GM12878 (cell line): ENCODE measurements at regions not wholly inside any gene's neighbourhood (a gene's known extent, or its start where the extent isn't known, plus 50 kb on each side); places are given as distances from the start of the nearest gene placed in this dataset.

Experiments
- ATAC-seq: fragments of 200-7000 bp; cut with Tn5 transposase; 3 replicates; pipeline ENCODE4 v1.9.1; 2020; ENCODE audit warnings: mild to moderate bottlenecking, moderate library complexity
- BruUV-seq: library from RNA; stranded (reverse); fragments of 400-500 nt; replicated peaks from 2 replicates; lab custom pipeline; 2021; lab: Mats Ljungman, UMichigan
- CTCF ChIA-PET: fragments of 300-600 bp; sonication (Branson Sonifier 250); formaldehyde crosslinking; extraction: SDS; loops from one replicate; lab custom pipeline; 2021; ENCODE audit warnings: inconsistent platforms; lab: Yijun Ruan, JAX
- POLR2A ChIA-PET: fragments of 350-600 bp; formaldehyde crosslinking; extraction: SDS; loops from one replicate; lab custom pipeline; 2021; ENCODE audit warnings: inconsistent platforms; lab: Charles Lee
- RAD21 ChIA-PET: fragments of 300-600 bp; sonication (Branson Sonifier 250); formaldehyde crosslinking; loops from one replicate; lab custom pipeline; 2023; ENCODE audit warnings: antibody characterized with exemption; ENCODE audit not compliant: unreplicated experiment; lab: Charles Lee
- SMC1A ChIA-PET: fragments of 300-600 bp; sonication (Branson Sonifier 250); formaldehyde crosslinking; loops from one replicate; lab custom pipeline; 2023; ENCODE audit not compliant: unreplicated experiment, uncharacterized antibody; lab: Charles Lee
- DNase-seq: peaks from one replicate; pipeline ENCODE4 v3.0.0-alpha.2; 2011; ENCODE audit warnings: low read depth, low spot score
- FAIRE-seq: peaks from 3 replicates; lab custom pipeline; 2011; peaks lifted over from hg19 to GRCh38; lab: Jason Lieb, UNC
- H2AFZ ChIP-seq: 2 replicates; pipeline ENCODE4 v1.6.0; 2011; ENCODE audit warnings: low read depth, low read length, control low read depth; ENCODE audit not compliant: control insufficient read depth
- H3K27ac ChIP-seq: 2 replicates; pipeline ENCODE4 v1.5.1; 2011; ENCODE audit warnings: control low read depth; ENCODE audit not compliant: control insufficient read depth, insufficient read depth
- H3K27me3 ChIP-seq, 2 experiments: replicated peaks in 1 of 2; 2 replicates each; pipeline versions ENCODE4 v1.6.0 to v1.6.1; 2011; ENCODE audit warnings: low read length in 1 of 2; ENCODE audit not compliant: control insufficient read depth in 2 of 2, insufficient read depth in 2 of 2
- H3K36me3 ChIP-seq, 2 experiments: 2 replicates each; pipeline ENCODE4 v1.5.1; 2011; ENCODE audit warnings: low read length in 1 of 2; ENCODE audit not compliant: control insufficient read depth in 2 of 2, insufficient read depth in 2 of 2
- H3K4me1 ChIP-seq: 2 replicates; pipeline ENCODE4 v1.6.1; 2011; ENCODE audit warnings: mild to moderate bottlenecking, low read length, moderate library complexity, mixed read lengths; ENCODE audit not compliant: control insufficient read depth, insufficient read depth
- H3K4me2 ChIP-seq: 2 replicates; pipeline ENCODE4 v1.6.0; 2011; ENCODE audit warnings: control low read depth; ENCODE audit not compliant: control insufficient read depth, insufficient read depth
- H3K4me3 ChIP-seq: fragments of 200-600 bp; sonication (generic); 2 replicates; pipeline ENCODE4 v1.5.1; 2016
- H3K79me2 ChIP-seq: 2 replicates; pipeline ENCODE4 v1.6.0; 2011; ENCODE audit warnings: low read length; ENCODE audit not compliant: control insufficient read depth, insufficient read depth
- H3K9ac ChIP-seq: 2 replicates; pipeline ENCODE4 v1.8.0; 2011; ENCODE audit warnings: low read length, control low read depth, mixed read lengths; ENCODE audit not compliant: control insufficient read depth, insufficient read depth
- H3K9me3 ChIP-seq: replicated peaks from 3 replicates; pipeline ENCODE4 v1.5.1; 2011; ENCODE audit warnings: mild to moderate bottlenecking, low read length; ENCODE audit not compliant: control insufficient read depth, insufficient read depth
- H4K20me1 ChIP-seq: 2 replicates; pipeline ENCODE4 v1.6.0; 2011; ENCODE audit not compliant: control insufficient read depth, insufficient read depth
- ASH2L ChIP-seq: fragments of 300-600, 200-600 bp; sonication (generic); IDR thresholded peaks from 2 replicates; pipeline ENCODE4 v1.6.1; 2017; ENCODE audit warnings: low read depth, mild to moderate bottlenecking, borderline replicate concordance
- EZH2 ChIP-seq: IDR thresholded peaks from 2 replicates; pipeline ENCODE4 v1.6.1; 2012; ENCODE audit warnings: low read depth, mild to moderate bottlenecking, control low read depth, inconsistent platforms, low read length, borderline replicate concordance; ENCODE audit not compliant: control insufficient read depth
- HCFC1 ChIP-seq: fragments of 150-350 bp; IDR thresholded peaks from 2 replicates; pipeline ENCODE4 v1.6.1; 2014; ENCODE audit warnings: low read length
- HDAC6 ChIP-seq: fragments of 200-600 bp; sonication (generic); IDR thresholded peaks from one replicate; pipeline ENCODE4 v1.8.0; 2017; ENCODE audit warnings: antibody characterized with exemption; ENCODE audit not compliant: unreplicated experiment
- IKZF2 ChIP-seq, 2 experiments: fragments of 450-650 bp; IDR thresholded peaks; 2 replicates each; pipeline ENCODE4 v1.6.1; 2017; ENCODE audit warnings: mild to moderate bottlenecking in 2 of 2, moderate library complexity in 2 of 2
- JUND ChIP-seq: IDR thresholded peaks from 2 replicates; pipeline ENCODE4 v1.6.1; 2012; ENCODE audit warnings: low read depth, mild to moderate bottlenecking, low read length, improper control_type of control experiment, moderate library complexity
- NFYA ChIP-seq: IDR thresholded peaks from 2 replicates; pipeline ENCODE4 v1.6.1; 2011; ENCODE audit warnings: low read depth, mild to moderate bottlenecking, low read length, improper control_type of control experiment, borderline replicate concordance
- POLR2AphosphoS2 ChIP-seq: IDR thresholded peaks from 2 replicates; pipeline ENCODE4 v1.6.1; 2011; ENCODE audit warnings: low read depth, mild to moderate bottlenecking, low read length, improper control_type of control experiment, moderate library complexity
- SIN3A ChIP-seq: IDR thresholded peaks from 2 replicates; pipeline ENCODE4 v1.6.1; 2012; ENCODE audit warnings: low read depth, low read length, improper control_type of control experiment
- SP1 ChIP-seq: IDR thresholded peaks from one replicate; pipeline ENCODE4 v1.6.1; 2011; ENCODE audit warnings: low read depth, low read length
- STAT1 ChIP-seq: fragments of 450-650 bp; conservative IDR thresholded peaks from 2 replicates; pipeline ENCODE4 v1.6.1; 2014; ENCODE audit warnings: antibody characterized with exemption, mild to moderate bottlenecking
- TARDBP ChIP-seq: IDR thresholded peaks from 2 replicates; pipeline ENCODE4 v1.6.1; 2016; ENCODE audit warnings: borderline replicate concordance
- TCF3 ChIP-seq: IDR thresholded peaks from 2 replicates; pipeline ENCODE4 v1.6.1; 2012; ENCODE audit warnings: low read depth, mild to moderate bottlenecking, low read length, borderline replicate concordance; ENCODE audit not compliant: insufficient read depth
- ZZZ3 ChIP-seq: IDR thresholded peaks from 2 replicates; pipeline ENCODE4 v1.6.1; 2011; ENCODE audit warnings: low read depth; ENCODE audit not compliant: control insufficient read depth, insufficient read length
- WGBS: methylation state at CpG from one replicate; pipeline ENCODE4 v1.1.6; 2016; ENCODE audit warnings: low lambda C conversion rate; ENCODE audit not compliant: insufficient replicate concordance, insufficient coverage; ENCODE audit errors: missing lambda C conversion rate; 5-methylcytosine and 5-hydroxymethylcytosine counted together
- in situ Hi-C: fragments of 300-500 bp; cut with MboI; formaldehyde crosslinking; loops from 9 replicates; pipeline ENCODE4 v1.14.3; 2018; ENCODE audit warnings: mixed read lengths
- intact Hi-C: fragments of 100-400 bp; cut with micrococcal nuclease; formaldehyde crosslinking; loops from one replicate; pipeline ENCODE4 v1.14.2; 2022; ENCODE audit not compliant: unreplicated experiment
- TF ChIP-seq, protein P1 (sequence below): fragments of 450-650 bp; IDR thresholded peaks from 2 replicates; pipeline ENCODE4 v1.6.1; 2017; ENCODE audit warnings: mild to moderate bottlenecking, moderate library complexity
- TF ChIP-seq, protein P2 (sequence below): fragments of 450-650 bp; IDR thresholded peaks from 2 replicates; pipeline ENCODE4 v1.6.1; 2017; ENCODE audit warnings: mild to moderate bottlenecking
- TF ChIP-seq, protein P3 (sequence below): fragments of 450-650 bp; IDR thresholded peaks from 2 replicates; pipeline ENCODE4 v1.6.1; 2017; ENCODE audit warnings: borderline replicate concordance
- TF ChIP-seq, protein P4 (sequence below): IDR thresholded peaks from 2 replicates; pipeline ENCODE4 v1.6.1; 2011; ENCODE audit warnings: mild to moderate bottlenecking, low read depth, low read length, moderate library complexity; ENCODE audit not compliant: insufficient replicate concordance

DNA sequence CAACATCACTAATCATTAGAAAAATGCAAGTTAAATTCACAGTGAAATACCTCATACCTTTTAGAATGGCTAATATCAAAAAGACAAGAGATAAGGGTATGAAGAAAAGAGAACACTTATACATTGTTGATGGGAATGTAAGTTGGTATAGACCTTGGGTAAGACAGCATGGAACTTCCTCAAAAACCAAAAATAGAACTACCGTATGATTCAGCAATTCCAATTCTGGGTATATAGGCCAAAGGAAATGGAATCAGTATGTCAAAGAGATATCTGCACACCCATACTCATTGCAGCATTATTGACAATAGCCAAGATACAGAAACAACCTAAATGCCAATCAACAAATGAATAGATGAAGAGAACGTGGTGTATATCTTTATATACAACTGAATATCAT, 166.8 kb upstream of the LRRN1 start:
- TF ChIP-seq, protein P1, sequence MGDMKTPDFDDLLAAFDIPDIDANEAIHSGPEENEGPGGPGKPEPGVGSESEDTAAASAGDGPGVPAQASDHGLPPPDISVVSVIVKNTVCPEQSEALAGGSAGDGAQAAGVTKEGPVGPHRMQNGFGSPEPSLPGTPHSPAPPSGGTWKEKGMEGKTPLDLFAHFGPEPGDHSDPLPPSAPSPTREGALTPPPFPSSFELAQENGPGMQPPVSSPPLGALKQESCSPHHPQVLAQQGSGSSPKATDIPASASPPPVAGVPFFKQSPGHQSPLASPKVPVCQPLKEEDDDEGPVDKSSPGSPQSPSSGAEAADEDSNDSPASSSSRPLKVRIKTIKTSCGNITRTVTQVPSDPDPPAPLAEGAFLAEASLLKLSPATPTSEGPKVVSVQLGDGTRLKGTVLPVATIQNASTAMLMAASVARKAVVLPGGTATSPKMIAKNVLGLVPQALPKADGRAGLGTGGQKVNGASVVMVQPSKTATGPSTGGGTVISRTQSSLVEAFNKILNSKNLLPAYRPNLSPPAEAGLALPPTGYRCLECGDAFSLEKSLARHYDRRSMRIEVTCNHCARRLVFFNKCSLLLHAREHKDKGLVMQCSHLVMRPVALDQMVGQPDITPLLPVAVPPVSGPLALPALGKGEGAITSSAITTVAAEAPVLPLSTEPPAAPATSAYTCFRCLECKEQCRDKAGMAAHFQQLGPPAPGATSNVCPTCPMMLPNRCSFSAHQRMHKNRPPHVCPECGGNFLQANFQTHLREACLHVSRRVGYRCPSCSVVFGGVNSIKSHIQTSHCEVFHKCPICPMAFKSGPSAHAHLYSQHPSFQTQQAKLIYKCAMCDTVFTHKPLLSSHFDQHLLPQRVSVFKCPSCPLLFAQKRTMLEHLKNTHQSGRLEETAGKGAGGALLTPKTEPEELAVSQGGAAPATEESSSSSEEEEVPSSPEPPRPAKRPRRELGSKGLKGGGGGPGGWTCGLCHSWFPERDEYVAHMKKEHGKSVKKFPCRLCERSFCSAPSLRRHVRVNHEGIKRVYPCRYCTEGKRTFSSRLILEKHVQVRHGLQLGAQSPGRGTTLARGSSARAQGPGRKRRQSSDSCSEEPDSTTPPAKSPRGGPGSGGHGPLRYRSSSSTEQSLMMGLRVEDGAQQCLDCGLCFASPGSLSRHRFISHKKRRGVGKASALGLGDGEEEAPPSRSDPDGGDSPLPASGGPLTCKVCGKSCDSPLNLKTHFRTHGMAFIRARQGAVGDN: no peak
- TF ChIP-seq JUND: no peak
- TF ChIP-seq, protein P2, sequence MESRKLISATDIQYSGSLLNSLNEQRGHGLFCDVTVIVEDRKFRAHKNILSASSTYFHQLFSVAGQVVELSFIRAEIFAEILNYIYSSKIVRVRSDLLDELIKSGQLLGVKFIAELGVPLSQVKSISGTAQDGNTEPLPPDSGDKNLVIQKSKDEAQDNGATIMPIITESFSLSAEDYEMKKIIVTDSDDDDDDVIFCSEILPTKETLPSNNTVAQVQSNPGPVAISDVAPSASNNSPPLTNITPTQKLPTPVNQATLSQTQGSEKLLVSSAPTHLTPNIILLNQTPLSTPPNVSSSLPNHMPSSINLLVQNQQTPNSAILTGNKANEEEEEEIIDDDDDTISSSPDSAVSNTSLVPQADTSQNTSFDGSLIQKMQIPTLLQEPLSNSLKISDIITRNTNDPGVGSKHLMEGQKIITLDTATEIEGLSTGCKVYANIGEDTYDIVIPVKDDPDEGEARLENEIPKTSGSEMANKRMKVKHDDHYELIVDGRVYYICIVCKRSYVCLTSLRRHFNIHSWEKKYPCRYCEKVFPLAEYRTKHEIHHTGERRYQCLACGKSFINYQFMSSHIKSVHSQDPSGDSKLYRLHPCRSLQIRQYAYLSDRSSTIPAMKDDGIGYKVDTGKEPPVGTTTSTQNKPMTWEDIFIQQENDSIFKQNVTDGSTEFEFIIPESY: no peak
- TF ChIP-seq SP1: no peak
- TF ChIP-seq IKZF2 (IDR thresholded peaks at IDR 0.05): no peak
- TF ChIP-seq HCFC1: no peak
- no peak for TF ChIP-seq TCF3
- TF ChIP-seq TARDBP: no peak
- no peak for TF ChIP-seq ZZZ3
- TF ChIP-seq, protein P3, sequence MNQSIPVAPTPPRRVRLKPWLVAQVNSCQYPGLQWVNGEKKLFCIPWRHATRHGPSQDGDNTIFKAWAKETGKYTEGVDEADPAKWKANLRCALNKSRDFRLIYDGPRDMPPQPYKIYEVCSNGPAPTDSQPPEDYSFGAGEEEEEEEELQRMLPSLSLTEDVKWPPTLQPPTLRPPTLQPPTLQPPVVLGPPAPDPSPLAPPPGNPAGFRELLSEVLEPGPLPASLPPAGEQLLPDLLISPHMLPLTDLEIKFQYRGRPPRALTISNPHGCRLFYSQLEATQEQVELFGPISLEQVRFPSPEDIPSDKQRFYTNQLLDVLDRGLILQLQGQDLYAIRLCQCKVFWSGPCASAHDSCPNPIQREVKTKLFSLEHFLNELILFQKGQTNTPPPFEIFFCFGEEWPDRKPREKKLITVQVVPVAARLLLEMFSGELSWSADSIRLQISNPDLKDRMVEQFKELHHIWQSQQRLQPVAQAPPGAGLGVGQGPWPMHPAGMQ: no peak
- TF ChIP-seq NFYA: no peak
- TF ChIP-seq POLR2AphosphoS2: no peak
- TF ChIP-seq STAT1: no peak
- no peak for TF ChIP-seq HDAC6
- TF ChIP-seq SIN3A: no peak
- TF ChIP-seq ASH2L: no peak
- TF ChIP-seq, protein P4, sequence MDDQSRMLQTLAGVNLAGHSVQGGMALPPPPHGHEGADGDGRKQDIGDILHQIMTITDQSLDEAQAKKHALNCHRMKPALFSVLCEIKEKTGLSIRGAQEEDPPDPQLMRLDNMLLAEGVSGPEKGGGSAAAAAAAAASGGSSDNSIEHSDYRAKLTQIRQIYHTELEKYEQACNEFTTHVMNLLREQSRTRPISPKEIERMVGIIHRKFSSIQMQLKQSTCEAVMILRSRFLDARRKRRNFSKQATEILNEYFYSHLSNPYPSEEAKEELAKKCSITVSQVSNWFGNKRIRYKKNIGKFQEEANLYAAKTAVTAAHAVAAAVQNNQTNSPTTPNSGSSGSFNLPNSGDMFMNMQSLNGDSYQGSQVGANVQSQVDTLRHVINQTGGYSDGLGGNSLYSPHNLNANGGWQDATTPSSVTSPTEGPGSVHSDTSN: no peak
- no peak for TF ChIP-seq EZH2
- TF ChIP-seq, all 136 proteins: peak for 0
- H3K9me3 ChIP-seq: no peaks in the 10 kb centered on the region

More for the DNA sequence above, 166.8 kb upstream of the LRRN1 start:
- H4K20me1 ChIP-seq: no peaks in the 10 kb centered on the region
- ChIA-PET SMC1A (interaction anchor here (0.6 kb wide), 1 partner anchor 22 kb away, joined by 3 read pairs; no protein-coding TSS in a partner anchor), CTCF (interaction anchor here (1.0 to 1.5 kb wide), 3 partner anchors 8 to 10 kb away, joined by 3 to 4 read pairs (median 3); no protein-coding TSS in a partner anchor), RAD21 (no interaction called here), POLR2A (no interaction called here)
- no peaks in the 10 kb centered on the region for H3K4me1 ChIP-seq
- DNase-seq (no peak), ATAC-seq (no peak), FAIRE-seq (no peak)
- H3K27me3 ChIP-seq: no peaks in the 10 kb centered on the region
- H3K36me3 ChIP-seq: no peaks in the 10 kb centered on the region
- H3K27ac ChIP-seq: no peak overlapping the region
- no peaks in the 10 kb centered on the region for H3K79me2 ChIP-seq
- no TSS peak for BruUV-seq
- WGBS: 0% methylated on average over 2 of the region's 2 CpGs
- in situ Hi-C loops (no loop called here), intact Hi-C loops (no loop called here)
- H2AFZ ChIP-seq: no peak overlapping the region
- H3K9ac ChIP-seq: no peak overlapping the region
- H3K4me2 ChIP-seq: no peak overlapping the region
- H3K4me3 ChIP-seq: no peak overlapping the region
